OCI-LY7 (cell line): ENCODE measurements at regions not wholly inside any gene's neighbourhood (a gene's known extent, or its start where the extent isn't known, plus 50 kb on each side); places are given as distances from the start of the nearest gene placed in this dataset.

ENCODE experiments used
- BruUV-seq: library from RNA; stranded (reverse); fragments of 400-500 nt; replicated peaks from 2 replicates; lab custom pipeline; 2021; lab: Mats Ljungman, UMichigan
- CTCF ChIA-PET: fragments of 300-600 bp; sonication (Branson Sonifier 250); formaldehyde crosslinking; loops from one replicate; lab custom pipeline; 2022; ENCODE audit warnings: antibody characterized with exemption; ENCODE audit not compliant: unreplicated experiment; lab: Charles Lee
- POLR2A ChIA-PET: fragments of 300-600 bp; sonication (Branson Sonifier 250); formaldehyde crosslinking; loops from one replicate; lab custom pipeline; 2022; ENCODE audit warnings: antibody characterized with exemption; lab: Charles Lee
- DNase-seq: peaks from one replicate; pipeline ENCODE4 v3.0.0-alpha.2; 2015; ENCODE audit warnings: low spot score
- H2AFZ ChIP-seq: fragments of 200-600 bp; sonication (generic), shearing (Covaris generic); 2 replicates; pipeline ENCODE4 v1.6.1; 2014; ENCODE audit warnings: mild to moderate bottlenecking, antibody characterized with exemption, low read length, moderate library complexity
- H3K27ac ChIP-seq: fragments of 200-600 bp; sonication (generic); 2 replicates; pipeline ENCODE4 v1.5.1; 2014; ENCODE audit warnings: mixed run types, low read depth, mild to moderate bottlenecking, moderate library complexity, low read length, inconsistent platforms; ENCODE audit not compliant: poor library complexity, severe bottlenecking
- H3K36me3 ChIP-seq: fragments of 200-600 bp; sonication (generic); 2 replicates; pipeline ENCODE4 v1.6.1; 2014; ENCODE audit warnings: mild to moderate bottlenecking, antibody characterized with exemption, low read length, moderate library complexity, mixed read lengths; ENCODE audit not compliant: insufficient read depth
- H3K4me1 ChIP-seq: fragments of 200-600 bp; sonication (generic); 2 replicates; pipeline ENCODE4 v1.5.1; 2014; ENCODE audit warnings: mild to moderate bottlenecking, low read length; ENCODE audit not compliant: insufficient read depth, poor library complexity, severe bottlenecking
- H3K4me2 ChIP-seq: fragments of 200-600 bp; sonication (generic); 2 replicates; pipeline ENCODE4 v1.6.1; 2014; ENCODE audit warnings: mild to moderate bottlenecking, low read length
- H3K4me3 ChIP-seq: fragments of 200-600 bp; sonication (generic); 2 replicates; pipeline ENCODE4 v1.5.1; 2014; ENCODE audit warnings: mild to moderate bottlenecking, low read depth, low read length; ENCODE audit not compliant: poor library complexity, severe bottlenecking
- H3K79me2 ChIP-seq: fragments of 200-600 bp; sonication (generic); 2 replicates; pipeline ENCODE4 v1.6.1; 2016; ENCODE audit warnings: low read depth, mild to moderate bottlenecking, low read length, moderate library complexity, mixed read lengths; ENCODE audit not compliant: insufficient read depth
- H3K9me2 ChIP-seq: fragments of 200-600 bp; sonication (generic); 2 replicates; pipeline ENCODE4 v1.6.1; 2016; ENCODE audit warnings: mild to moderate bottlenecking, low read length, mixed read lengths; ENCODE audit not compliant: insufficient read depth
- H3K9me3 ChIP-seq: fragments of 200-600 bp; sonication (generic); 2 replicates; pipeline ENCODE4 v1.6.1; 2014; ENCODE audit warnings: mild to moderate bottlenecking, mixed run types, low read length, mixed read lengths
- H4K20me1 ChIP-seq: fragments of 200-600 bp; sonication (generic); 2 replicates; pipeline ENCODE4 v1.6.1; 2014; ENCODE audit warnings: mild to moderate bottlenecking, antibody characterized with exemption, low read length, moderate library complexity, mixed read lengths; ENCODE audit not compliant: insufficient read depth
- CTCF ChIP-seq: fragments of 200-600 bp; sonication (generic); conservative IDR thresholded peaks from 2 replicates; pipeline ENCODE4 v1.5.1; 2014; ENCODE audit warnings: mild to moderate bottlenecking, antibody characterized with exemption, low read length, moderate library complexity, mixed read lengths
- EZH2phosphoT487 ChIP-seq: fragments of 200-600 bp; sonication (generic); IDR thresholded peaks from 2 replicates; pipeline ENCODE4 v1.6.1; 2018; ENCODE audit warnings: low read depth, borderline replicate concordance, mild to moderate bottlenecking, mixed run types, antibody characterized with exemption, low read length, moderate library complexity, mixed read lengths
- intact Hi-C: fragments of 100-400 bp; cut with micrococcal nuclease; formaldehyde crosslinking; loops from one replicate; pipeline ENCODE4 v1.10.0; 2022; ENCODE audit not compliant: unreplicated experiment

- ChIA-PET CTCF (no interaction called here), POLR2A (no interaction called here)
- intact Hi-C loops: no loop called here
- H3K36me3 ChIP-seq: no peaks in the 10 kb centered on the region
- no peaks in the 10 kb centered on the region for H3K9me2 ChIP-seq
- H3K4me2 ChIP-seq: no peak overlapping the region
- no peaks in the 10 kb centered on the region for H3K4me1 ChIP-seq
- DNase-seq: no peak
- BruUV-seq: no TSS peak
- H4K20me1 ChIP-seq: no peaks in the 10 kb centered on the region
- no peak overlapping the region for H3K27ac ChIP-seq
- H2AFZ ChIP-seq: no peak overlapping the region
- TF ChIP-seq CTCF (no peak), EZH2phosphoT487 (no peak)
- H3K4me3 ChIP-seq: no peak overlapping the region
- H3K9me3 ChIP-seq: no peaks in the 10 kb centered on the region
- H3K79me2 ChIP-seq: no peaks in the 10 kb centered on the region
Observed at GRCh38 chr22:47420211-47420610, 657.8 kb downstream of the TBC1D22A start.

- Histone ChIP-seq H3K27ac (no peak overlapping the region), H3K4me1 (no peaks in the 10 kb centered on the region), H3K36me3 (no peaks in the 10 kb centered on the region), H4K20me1 (no peaks in the 10 kb centered on the region), H3K9me3 (no peaks in the 10 kb centered on the region), H3K4me2 (no peak overlapping the region), H2AFZ (no peak overlapping the region), H3K4me3 (no peak overlapping the region), H3K9me2 (no peaks in the 10 kb centered on the region), H3K79me2 (no peaks in the 10 kb centered on the region)
- CTCF ChIA-PET: no interaction called here
- no TSS peak for BruUV-seq
- TF ChIP-seq EZH2phosphoT487 (no peak), CTCF (no peak)
- no peak for DNase-seq
- intact Hi-C loops: no loop called here
- POLR2A ChIA-PET: no interaction called here
Observed at GRCh38 chr22:47419239-47419638, 656.8 kb downstream of the TBC1D22A start.

GRCh38 chr22:47417699-47418098 lies 655.2 kb downstream of the TBC1D22A start:
- Histone ChIP-seq H3K27ac (no peak overlapping the region), H2AFZ (no peak overlapping the region), H4K20me1 (no peaks in the 10 kb centered on the region), H3K9me2 (no peaks in the 10 kb centered on the region), H3K4me3 (no peak overlapping the region), H3K4me1 (no peaks in the 10 kb centered on the region), H3K9me3 (no peaks in the 10 kb centered on the region), H3K79me2 (no peaks in the 10 kb centered on the region), H3K36me3 (no peaks in the 10 kb centered on the region), H3K4me2 (no peak overlapping the region)
- POLR2A ChIA-PET: no interaction called here
- BruUV-seq: no TSS peak
- TF ChIP-seq EZH2phosphoT487: no peak
- TF ChIP-seq CTCF: no peak
- no peak for DNase-seq
- CTCF ChIA-PET: no interaction called here
- intact Hi-C loops: no loop called here
